NB4 (cell line): ENCODE measurements at regions not wholly inside any gene's neighbourhood (a gene's known extent, or its start where the extent isn't known, plus 50 kb on each side); places are given as distances from the start of the nearest gene placed in this dataset.

Source experiments
- POLR2A ChIP-seq: IDR thresholded peaks from 2 replicates; pipeline ENCODE4 v1.6.1; 2011; ENCODE audit warnings: mild to moderate bottlenecking; ENCODE audit not compliant: insufficient read length; ENCODE audit errors: extremely low read depth
- TF ChIP-seq, protein P1 (sequence below): IDR thresholded peaks from one replicate; pipeline ENCODE4 v1.5.1; 2012; ENCODE audit warnings: low read depth, low read length
- TF ChIP-seq, protein P2 (sequence below): IDR thresholded peaks from 2 replicates; pipeline ENCODE4 v1.6.1; 2011; ENCODE audit warnings: low read depth, low read length

DNA sequence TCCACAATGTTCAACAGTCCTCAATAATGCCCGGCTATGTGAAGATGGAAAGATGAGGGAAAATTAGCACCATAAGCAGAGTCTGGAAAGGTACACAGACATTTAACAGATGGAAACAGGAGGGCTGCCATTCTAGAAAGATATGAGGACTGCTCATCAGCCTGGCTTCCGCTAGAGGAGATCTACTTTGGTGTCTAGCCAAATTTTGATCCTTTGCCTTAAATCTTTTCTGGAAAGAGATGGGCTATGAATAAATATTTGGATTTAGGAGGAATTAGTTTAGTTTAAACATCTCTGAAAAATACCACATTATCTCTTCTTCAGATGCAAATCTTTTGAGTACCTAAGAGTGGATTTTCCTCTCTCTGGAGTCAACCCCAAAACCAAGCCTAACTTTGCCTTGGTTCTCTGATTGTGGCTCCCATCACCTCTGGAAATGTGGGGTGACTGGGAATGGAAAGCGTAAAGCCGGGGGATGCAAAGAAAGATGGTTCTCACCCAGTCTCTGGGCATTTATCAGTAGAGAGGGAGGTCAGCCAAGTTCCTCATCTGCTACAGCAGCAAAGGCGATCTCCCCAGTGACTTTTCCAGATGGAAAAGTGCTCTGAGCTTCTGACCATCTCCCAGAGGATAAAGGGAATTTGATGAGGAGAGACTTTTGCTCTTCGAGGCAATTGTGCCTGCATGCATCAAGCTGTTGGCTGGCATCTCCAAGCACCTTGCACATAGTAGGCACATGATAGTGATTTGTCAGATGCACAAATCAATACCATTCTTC, 410.6 kb downstream of the ZNF521 start:
- no peak for TF ChIP-seq POLR2A
- TF ChIP-seq, protein P1, sequence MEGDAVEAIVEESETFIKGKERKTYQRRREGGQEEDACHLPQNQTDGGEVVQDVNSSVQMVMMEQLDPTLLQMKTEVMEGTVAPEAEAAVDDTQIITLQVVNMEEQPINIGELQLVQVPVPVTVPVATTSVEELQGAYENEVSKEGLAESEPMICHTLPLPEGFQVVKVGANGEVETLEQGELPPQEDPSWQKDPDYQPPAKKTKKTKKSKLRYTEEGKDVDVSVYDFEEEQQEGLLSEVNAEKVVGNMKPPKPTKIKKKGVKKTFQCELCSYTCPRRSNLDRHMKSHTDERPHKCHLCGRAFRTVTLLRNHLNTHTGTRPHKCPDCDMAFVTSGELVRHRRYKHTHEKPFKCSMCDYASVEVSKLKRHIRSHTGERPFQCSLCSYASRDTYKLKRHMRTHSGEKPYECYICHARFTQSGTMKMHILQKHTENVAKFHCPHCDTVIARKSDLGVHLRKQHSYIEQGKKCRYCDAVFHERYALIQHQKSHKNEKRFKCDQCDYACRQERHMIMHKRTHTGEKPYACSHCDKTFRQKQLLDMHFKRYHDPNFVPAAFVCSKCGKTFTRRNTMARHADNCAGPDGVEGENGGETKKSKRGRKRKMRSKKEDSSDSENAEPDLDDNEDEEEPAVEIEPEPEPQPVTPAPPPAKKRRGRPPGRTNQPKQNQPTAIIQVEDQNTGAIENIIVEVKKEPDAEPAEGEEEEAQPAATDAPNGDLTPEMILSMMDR, result no peak
- TF ChIP-seq, protein P2, sequence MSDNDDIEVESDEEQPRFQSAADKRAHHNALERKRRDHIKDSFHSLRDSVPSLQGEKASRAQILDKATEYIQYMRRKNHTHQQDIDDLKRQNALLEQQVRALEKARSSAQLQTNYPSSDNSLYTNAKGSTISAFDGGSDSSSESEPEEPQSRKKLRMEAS, result no peak
